ENCODE measurements at regions not wholly inside any gene's neighbourhood (a gene's known extent, or its start where the extent isn't known, plus 50 kb on each side); places are given as distances from the start of the nearest gene placed in this dataset.

- no peak for TF ChIP-seq POLR2AphosphoS5 (IDR thresholded peaks at IDR 0.05; ENCODE audit: borderline replicate concordance, low read depth, low read length)
- TF ChIP-seq EZH2 (IDR thresholded peaks at IDR 0.05): no peak
Observed at GRCh38 chr9:101861472-101861871, 123.0 kb upstream of the GRIN3A start.

All from SK-N-MC (cell line).